WTC11 (cell line): ENCODE measurements at regions not wholly inside any gene's neighbourhood (a gene's known extent, or its start where the extent isn't known, plus 50 kb on each side); places are given as distances from the start of the nearest gene placed in this dataset.

ENCODE experiments used
- ATAC-seq: fragments of 200-7000 bp; cut with Tn5 transposase; 2 replicates; pipeline ENCODE4 v1.10.0; 2021; ENCODE audit warnings: mild to moderate bottlenecking, moderate library complexity
- CTCF ChIA-PET: fragments of 300-600 bp; sonication (Branson Sonifier 250); formaldehyde crosslinking; loops from one replicate; lab custom pipeline; 2021; ENCODE audit warnings: antibody characterized with exemption; lab: Charles Lee
- POLR2A ChIA-PET: fragments of 350-600 bp; sonication (Branson Sonifier 250); formaldehyde crosslinking; loops from one replicate; lab custom pipeline; 2021; ENCODE audit warnings: antibody characterized with exemption; lab: Charles Lee
- DNase-seq: peaks from one replicate; pipeline ENCODE4 v3.0.0; 2021; ENCODE audit warnings: low spot score
- H3K27ac Mint-ChIP-seq: 2 replicates; pipeline ENCODE4 v1.8.0; 2021; ENCODE audit warnings: mixed read lengths
- H3K27me3 Mint-ChIP-seq: 2 replicates; pipeline ENCODE4 v1.8.0; 2021; ENCODE audit warnings: low read depth, mild to moderate bottlenecking, moderate library complexity, mixed read lengths
- H3K36me3 Mint-ChIP-seq: 2 replicates; pipeline ENCODE4 v1.8.0; 2021; ENCODE audit warnings: mixed read lengths
- H3K4me1 Mint-ChIP-seq: 2 replicates; pipeline ENCODE4 v1.8.0; 2022; ENCODE audit warnings: mixed read lengths
- H3K4me3 Mint-ChIP-seq: 2 replicates; pipeline ENCODE4 v1.8.0; 2021; ENCODE audit warnings: mild to moderate bottlenecking, moderate library complexity, mixed read lengths
- H3K9me3 Mint-ChIP-seq: 2 replicates; pipeline ENCODE4 v1.8.0; 2021; ENCODE audit warnings: mixed read lengths
- CREM ChIP-seq: sonication (generic); formaldehyde crosslinking; IDR thresholded peaks from 2 replicates; pipeline ENCODE4 v1.8.1; 2022; ENCODE audit warnings: mild to moderate bottlenecking, missing genetic modification reagents, moderate library complexity
- E2F5 ChIP-seq: sonication (generic); formaldehyde crosslinking; IDR thresholded peaks from 2 replicates; pipeline ENCODE4 v1.8.1; 2022; ENCODE audit warnings: mild to moderate bottlenecking, moderate library complexity, missing genetic modification reagents
- FOXJ3 ChIP-seq: sonication (generic); formaldehyde crosslinking; IDR thresholded peaks from 2 replicates; pipeline ENCODE4 v1.9.0; 2021; ENCODE audit warnings: missing genetic modification reagents, mild to moderate bottlenecking, borderline replicate concordance
- HMGA2 ChIP-seq: fragments of 250-450 bp; sonication (Bioruptor Pico); IDR thresholded peaks from 2 replicates; pipeline ENCODE4 v1.4.0; 2021; ENCODE audit warnings: mild to moderate bottlenecking, moderate library complexity
- NFE2L1 ChIP-seq: sonication (generic); formaldehyde crosslinking; IDR thresholded peaks from 2 replicates; pipeline ENCODE4 v1.8.1; 2023; ENCODE audit warnings: missing genetic modification reagents
- SOX15 ChIP-seq: fragments of 250-450 bp; sonication (Bioruptor Pico); IDR thresholded peaks from 2 replicates; pipeline ENCODE4 v1.9.0; 2021; ENCODE audit warnings: mild to moderate bottlenecking
- ZNF263 ChIP-seq: sonication (generic); formaldehyde crosslinking; IDR thresholded peaks from 2 replicates; pipeline ENCODE4 v1.8.1; 2022; ENCODE audit warnings: low read depth, mild to moderate bottlenecking, moderate library complexity, missing genetic modification reagents
- ZNF317 ChIP-seq: sonication (generic); formaldehyde crosslinking; IDR thresholded peaks from 2 replicates; pipeline ENCODE4 v1.8.1; 2023; ENCODE audit warnings: low read depth, mild to moderate bottlenecking, moderate library complexity, missing genetic modification reagents, borderline replicate concordance
- TF ChIP-seq, protein P1 (sequence below): sonication (generic); formaldehyde crosslinking; IDR thresholded peaks from 2 replicates; pipeline ENCODE4 v1.8.1; 2022; ENCODE audit warnings: mild to moderate bottlenecking, missing genetic modification reagents, moderate library complexity, borderline replicate concordance
- TF ChIP-seq, protein P2 (sequence below): sonication (generic); formaldehyde crosslinking; IDR thresholded peaks from 2 replicates; pipeline ENCODE4 v1.8.1; 2023; ENCODE audit warnings: mild to moderate bottlenecking, missing genetic modification reagents, borderline replicate concordance
- TF ChIP-seq, protein P3 (sequence below): sonication (generic); formaldehyde crosslinking; IDR thresholded peaks from 2 replicates; pipeline ENCODE4 v1.8.1; 2023; ENCODE audit warnings: mild to moderate bottlenecking, missing genetic modification reagents
- TF ChIP-seq, protein P4 (sequence below): sonication (generic); formaldehyde crosslinking; IDR thresholded peaks from 2 replicates; pipeline ENCODE4 v1.8.0; 2022; ENCODE audit warnings: mild to moderate bottlenecking, missing genetic modification reagents
- TF ChIP-seq, protein P5 (sequence below): fragments of 250-450 bp; sonication (Bioruptor Pico); conservative IDR thresholded peaks from 2 replicates; pipeline ENCODE4 v1.9.0; 2021; ENCODE audit warnings: mild to moderate bottlenecking
- TF ChIP-seq, protein P6 (sequence below): sonication (generic); formaldehyde crosslinking; IDR thresholded peaks from 2 replicates; pipeline ENCODE4 v1.8.1; 2022; ENCODE audit warnings: low read depth, missing genetic modification reagents, borderline replicate concordance

- TF ChIP-seq ZNF317: no peak
- TF ChIP-seq, protein P1, sequence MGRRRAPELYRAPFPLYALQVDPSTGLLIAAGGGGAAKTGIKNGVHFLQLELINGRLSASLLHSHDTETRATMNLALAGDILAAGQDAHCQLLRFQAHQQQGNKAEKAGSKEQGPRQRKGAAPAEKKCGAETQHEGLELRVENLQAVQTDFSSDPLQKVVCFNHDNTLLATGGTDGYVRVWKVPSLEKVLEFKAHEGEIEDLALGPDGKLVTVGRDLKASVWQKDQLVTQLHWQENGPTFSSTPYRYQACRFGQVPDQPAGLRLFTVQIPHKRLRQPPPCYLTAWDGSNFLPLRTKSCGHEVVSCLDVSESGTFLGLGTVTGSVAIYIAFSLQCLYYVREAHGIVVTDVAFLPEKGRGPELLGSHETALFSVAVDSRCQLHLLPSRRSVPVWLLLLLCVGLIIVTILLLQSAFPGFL: no peak
- TF ChIP-seq, protein P2, sequence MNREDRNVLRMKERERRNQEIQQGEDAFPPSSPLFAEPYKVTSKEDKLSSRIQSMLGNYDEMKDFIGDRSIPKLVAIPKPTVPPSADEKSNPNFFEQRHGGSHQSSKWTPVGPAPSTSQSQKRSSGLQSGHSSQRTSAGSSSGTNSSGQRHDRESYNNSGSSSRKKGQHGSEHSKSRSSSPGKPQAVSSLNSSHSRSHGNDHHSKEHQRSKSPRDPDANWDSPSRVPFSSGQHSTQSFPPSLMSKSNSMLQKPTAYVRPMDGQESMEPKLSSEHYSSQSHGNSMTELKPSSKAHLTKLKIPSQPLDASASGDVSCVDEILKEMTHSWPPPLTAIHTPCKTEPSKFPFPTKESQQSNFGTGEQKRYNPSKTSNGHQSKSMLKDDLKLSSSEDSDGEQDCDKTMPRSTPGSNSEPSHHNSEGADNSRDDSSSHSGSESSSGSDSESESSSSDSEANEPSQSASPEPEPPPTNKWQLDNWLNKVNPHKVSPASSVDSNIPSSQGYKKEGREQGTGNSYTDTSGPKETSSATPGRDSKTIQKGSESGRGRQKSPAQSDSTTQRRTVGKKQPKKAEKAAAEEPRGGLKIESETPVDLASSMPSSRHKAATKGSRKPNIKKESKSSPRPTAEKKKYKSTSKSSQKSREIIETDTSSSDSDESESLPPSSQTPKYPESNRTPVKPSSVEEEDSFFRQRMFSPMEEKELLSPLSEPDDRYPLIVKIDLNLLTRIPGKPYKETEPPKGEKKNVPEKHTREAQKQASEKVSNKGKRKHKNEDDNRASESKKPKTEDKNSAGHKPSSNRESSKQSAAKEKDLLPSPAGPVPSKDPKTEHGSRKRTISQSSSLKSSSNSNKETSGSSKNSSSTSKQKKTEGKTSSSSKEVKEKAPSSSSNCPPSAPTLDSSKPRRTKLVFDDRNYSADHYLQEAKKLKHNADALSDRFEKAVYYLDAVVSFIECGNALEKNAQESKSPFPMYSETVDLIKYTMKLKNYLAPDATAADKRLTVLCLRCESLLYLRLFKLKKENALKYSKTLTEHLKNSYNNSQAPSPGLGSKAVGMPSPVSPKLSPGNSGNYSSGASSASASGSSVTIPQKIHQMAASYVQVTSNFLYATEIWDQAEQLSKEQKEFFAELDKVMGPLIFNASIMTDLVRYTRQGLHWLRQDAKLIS: no peak
Measured at GRCh38 chr21:39007985-39008384, 175.3 kb downstream of the PSMG1 start (continued).

- no peak overlapping the region for H3K4me3 Mint-ChIP-seq
- DNase-seq (no peak), ATAC-seq (no peak)
- H3K9me3 Mint-ChIP-seq: 0 out of 2 replicates have a peak, but pooled peaks cover 3% of the 10 kb centered on the region
- TF ChIP-seq FOXJ3 (CRISPR knock-in tag) (no peak), ZNF263 (no peak), SOX15 (CRISPR knock-in tag) (no peak), E2F5 (CRISPR knock-in tag) (no peak), HMGA2 (CRISPR knock-in tag) (no peak)
- TF ChIP-seq, protein P3, sequence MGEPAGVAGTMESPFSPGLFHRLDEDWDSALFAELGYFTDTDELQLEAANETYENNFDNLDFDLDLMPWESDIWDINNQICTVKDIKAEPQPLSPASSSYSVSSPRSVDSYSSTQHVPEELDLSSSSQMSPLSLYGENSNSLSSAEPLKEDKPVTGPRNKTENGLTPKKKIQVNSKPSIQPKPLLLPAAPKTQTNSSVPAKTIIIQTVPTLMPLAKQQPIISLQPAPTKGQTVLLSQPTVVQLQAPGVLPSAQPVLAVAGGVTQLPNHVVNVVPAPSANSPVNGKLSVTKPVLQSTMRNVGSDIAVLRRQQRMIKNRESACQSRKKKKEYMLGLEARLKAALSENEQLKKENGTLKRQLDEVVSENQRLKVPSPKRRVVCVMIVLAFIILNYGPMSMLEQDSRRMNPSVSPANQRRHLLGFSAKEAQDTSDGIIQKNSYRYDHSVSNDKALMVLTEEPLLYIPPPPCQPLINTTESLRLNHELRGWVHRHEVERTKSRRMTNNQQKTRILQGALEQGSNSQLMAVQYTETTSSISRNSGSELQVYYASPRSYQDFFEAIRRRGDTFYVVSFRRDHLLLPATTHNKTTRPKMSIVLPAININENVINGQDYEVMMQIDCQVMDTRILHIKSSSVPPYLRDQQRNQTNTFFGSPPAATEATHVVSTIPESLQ (CRISPR knock-in tag): no peak
- TF ChIP-seq, protein P4, sequence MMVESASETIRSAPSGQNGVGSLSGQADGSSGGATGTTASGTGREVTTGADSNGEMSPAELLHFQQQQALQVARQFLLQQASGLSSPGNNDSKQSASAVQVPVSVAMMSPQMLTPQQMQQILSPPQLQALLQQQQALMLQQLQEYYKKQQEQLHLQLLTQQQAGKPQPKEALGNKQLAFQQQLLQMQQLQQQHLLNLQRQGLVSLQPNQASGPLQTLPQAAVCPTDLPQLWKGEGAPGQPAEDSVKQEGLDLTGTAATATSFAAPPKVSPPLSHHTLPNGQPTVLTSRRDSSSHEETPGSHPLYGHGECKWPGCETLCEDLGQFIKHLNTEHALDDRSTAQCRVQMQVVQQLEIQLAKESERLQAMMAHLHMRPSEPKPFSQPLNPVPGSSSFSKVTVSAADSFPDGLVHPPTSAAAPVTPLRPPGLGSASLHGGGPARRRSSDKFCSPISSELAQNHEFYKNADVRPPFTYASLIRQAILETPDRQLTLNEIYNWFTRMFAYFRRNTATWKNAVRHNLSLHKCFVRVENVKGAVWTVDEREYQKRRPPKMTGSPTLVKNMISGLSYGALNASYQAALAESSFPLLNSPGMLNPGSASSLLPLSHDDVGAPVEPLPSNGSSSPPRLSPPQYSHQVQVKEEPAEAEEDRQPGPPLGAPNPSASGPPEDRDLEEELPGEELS (CRISPR knock-in tag): no peak
- no peak overlapping the region for H3K27ac Mint-ChIP-seq
- peaks cover 40% of the 10 kb centered on the region for H3K4me1 Mint-ChIP-seq
- no peaks in the 10 kb centered on the region for H3K27me3 Mint-ChIP-seq
- CTCF ChIA-PET: no interaction called here
- POLR2A ChIA-PET: interaction anchor here (0.7 kb wide), 1 partner anchor 176 kb away, joined by 10 read pairs; the partner anchor contains the start of gene PSMG1
- H3K36me3 Mint-ChIP-seq: no peaks in the 10 kb centered on the region; the same call in 1 of the 2 replicates
Measured at GRCh38 chr21:39007532-39007931, 175.7 kb downstream of the PSMG1 start.

DNA sequence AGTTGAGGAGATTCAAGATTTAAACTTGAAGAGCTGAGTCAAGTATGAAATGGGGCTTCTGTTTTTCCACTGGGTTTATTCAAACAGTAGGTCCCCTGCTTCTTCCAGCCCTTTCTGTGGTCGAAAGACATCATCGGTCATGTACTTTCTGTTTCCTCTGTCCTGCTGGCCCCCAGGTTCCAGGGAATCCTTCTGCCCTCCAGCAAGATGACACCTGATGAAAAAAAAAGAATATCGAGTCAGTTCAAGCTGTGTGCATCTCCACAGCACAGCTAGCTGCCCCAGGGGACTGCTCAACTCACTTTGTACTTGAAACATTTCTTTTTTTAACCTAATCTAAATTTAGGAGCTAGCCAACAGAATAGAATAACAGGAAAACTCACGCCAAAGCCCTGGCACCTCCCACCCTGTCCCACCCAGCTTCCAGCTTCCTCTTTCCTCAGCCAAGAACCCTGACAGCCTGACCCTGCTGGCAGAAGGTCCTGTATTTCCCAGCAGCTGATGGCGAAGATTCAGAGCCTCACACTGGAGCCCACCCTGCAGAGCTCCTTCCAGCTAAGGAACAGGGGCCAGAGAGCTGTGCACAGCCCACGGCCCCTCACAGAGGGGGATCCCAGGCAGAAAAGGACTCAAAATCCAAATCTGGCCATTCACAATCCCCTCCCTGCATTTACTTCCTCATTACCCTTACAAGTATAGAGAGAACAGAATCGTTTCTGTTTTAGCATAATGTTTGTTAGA is 176.5 kb downstream of the PSMG1 start:
- no peak for DNase-seq
- Mint-ChIP-seq H3K4me3 (no peak overlapping the region), H3K36me3 (no peaks in the 10 kb centered on the region; the same call in 1 of the 2 replicates), H3K9me3 (0 out of 2 replicates have a peak, but pooled peaks cover 3% of the 10 kb centered on the region), H3K27ac (no peak overlapping the region), H3K4me1 (peaks cover 40% of the 10 kb centered on the region), H3K27me3 (no peaks in the 10 kb centered on the region)
- ChIA-PET POLR2A (interaction anchor here (0.5 to 0.7 kb wide), 2 partner anchors 106 to 177 kb away, joined by 4 to 10 read pairs; partner anchors contain the start of gene PSMG1), CTCF (no interaction called here)
- ATAC-seq: peak; percentile 20
- TF ChIP-seq, protein P5, sequence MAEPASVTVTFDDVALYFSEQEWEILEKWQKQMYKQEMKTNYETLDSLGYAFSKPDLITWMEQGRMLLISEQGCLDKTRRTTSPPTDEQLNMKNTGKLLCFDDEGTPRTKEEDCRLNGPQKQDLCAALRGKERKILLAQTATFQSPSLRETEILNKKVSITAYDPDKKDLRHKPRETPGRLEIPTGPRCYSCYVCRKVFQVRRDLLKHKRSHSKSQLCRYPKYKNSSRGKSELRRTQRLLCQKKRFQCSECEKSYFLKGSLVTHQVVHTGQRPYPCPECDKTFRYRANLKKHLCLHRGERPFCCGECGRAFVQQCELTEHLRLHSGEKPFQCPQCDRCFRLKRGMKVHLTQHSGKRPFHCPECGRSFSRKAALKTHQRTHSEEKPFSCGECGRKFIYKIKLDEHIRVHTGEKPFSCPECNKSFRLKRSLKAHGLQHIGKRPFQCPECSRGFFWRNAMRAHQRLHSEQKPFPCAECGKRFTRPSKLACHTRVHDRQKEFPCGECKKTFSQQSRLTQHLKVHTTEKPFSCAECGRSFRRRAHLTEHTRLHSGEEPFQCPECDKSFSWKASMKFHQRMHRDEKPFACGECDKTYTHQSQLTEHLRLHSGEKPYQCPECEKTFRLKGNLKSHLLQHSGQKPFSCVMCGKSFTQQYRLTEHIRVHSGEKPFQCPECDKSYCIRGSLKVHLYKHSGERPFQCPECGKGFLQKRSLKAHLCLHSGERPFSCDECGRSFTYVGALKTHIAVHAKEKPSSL (CRISPR knock-in tag): no peak
- TF ChIP-seq CREM (CRISPR knock-in tag) (no peak), NFE2L1 (no peak)
- TF ChIP-seq, protein P6, sequence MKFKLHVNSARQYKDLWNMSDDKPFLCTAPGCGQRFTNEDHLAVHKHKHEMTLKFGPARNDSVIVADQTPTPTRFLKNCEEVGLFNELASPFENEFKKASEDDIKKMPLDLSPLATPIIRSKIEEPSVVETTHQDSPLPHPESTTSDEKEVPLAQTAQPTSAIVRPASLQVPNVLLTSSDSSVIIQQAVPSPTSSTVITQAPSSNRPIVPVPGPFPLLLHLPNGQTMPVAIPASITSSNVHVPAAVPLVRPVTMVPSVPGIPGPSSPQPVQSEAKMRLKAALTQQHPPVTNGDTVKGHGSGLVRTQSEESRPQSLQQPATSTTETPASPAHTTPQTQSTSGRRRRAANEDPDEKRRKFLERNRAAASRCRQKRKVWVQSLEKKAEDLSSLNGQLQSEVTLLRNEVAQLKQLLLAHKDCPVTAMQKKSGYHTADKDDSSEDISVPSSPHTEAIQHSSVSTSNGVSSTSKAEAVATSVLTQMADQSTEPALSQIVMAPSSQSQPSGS (CRISPR knock-in tag): no peak
